NB4 (cell line): ENCODE measurements at regions not wholly inside any gene's neighbourhood (a gene's known extent, or its start where the extent isn't known, plus 50 kb on each side); places are given as distances from the start of the nearest gene placed in this dataset.
"Not testable (repeated sequence)": the region's sequence is repeated elsewhere in the genome, so short reads cannot be mapped to it uniquely, and the experiment has no call there.

Experiments
- DNase-seq: peaks from one replicate; pipeline ENCODE4 v3.0.0; 2010; ENCODE audit warnings: low read depth
- H3K4me3 ChIP-seq: one replicate; pipeline ENCODE4 v1.5.1; 2011; ENCODE audit warnings: mild to moderate bottlenecking, low read depth, low read length, moderate library complexity
- CTCF ChIP-seq: IDR thresholded peaks from one replicate; pipeline ENCODE4 v1.5.1; 2012; ENCODE audit warnings: low read depth, low read length
- MAX ChIP-seq: IDR thresholded peaks from 2 replicates; pipeline ENCODE4 v1.6.1; 2011; ENCODE audit warnings: low read depth, low read length
- MYC ChIP-seq: IDR thresholded peaks from 2 replicates; pipeline ENCODE4 v1.6.1; 2011; ENCODE audit warnings: low read depth, low read length
- POLR2A ChIP-seq: IDR thresholded peaks from 2 replicates; pipeline ENCODE4 v1.6.1; 2011; ENCODE audit warnings: mild to moderate bottlenecking; ENCODE audit not compliant: insufficient read length; ENCODE audit errors: extremely low read depth

GRCh38 chr15:84094720-84095119 is 140.9 kb upstream of the GOLGA6L4 start:
- H3K4me3 ChIP-seq, DNase-seq: not testable (repeated sequence)

- H3K4me3 ChIP-seq, DNase-seq: not testable (repeated sequence)
Measured at GRCh38 chr15:84097053-84097452, 138.5 kb upstream of the GOLGA6L4 start.

- TF ChIP-seq MYC (no peak), MAX (no peak)
- DNase-seq: no peak
- H3K4me3 ChIP-seq: no peak overlapping the region
Measured at GRCh38 chr15:84098604-84099003, 137.0 kb upstream of the GOLGA6L4 start.

- TF ChIP-seq POLR2A: no peak
- TF ChIP-seq MYC: no peak
- TF ChIP-seq CTCF: no peak
- TF ChIP-seq MAX: no peak
- H3K4me3 ChIP-seq: no peak overlapping the region
- DNase-seq: peak; percentile 71
Measured at GRCh38 chr15:84099181-84099580, 136.4 kb upstream of the GOLGA6L4 start.

GRCh38 chr15:84103345-84103744 is 132.2 kb upstream of the GOLGA6L4 start:
- TF ChIP-seq CTCF (no peak), MAX (no peak), POLR2A (no peak), MYC (no peak)
- no peak overlapping the region for H3K4me3 ChIP-seq
- no peak for DNase-seq

- TF ChIP-seq CTCF: no peak
- DNase-seq: no peak
- H3K4me3 ChIP-seq: no peak overlapping the region
Measured at GRCh38 chr15:84104853-84105252, 130.7 kb upstream of the GOLGA6L4 start.

GRCh38 chr15:84108728-84109127 is 126.8 kb upstream of the GOLGA6L4 start:
- no peak overlapping the region for H3K4me3 ChIP-seq
- no peak for DNase-seq
- TF ChIP-seq CTCF (no peak), MAX (no peak), MYC (no peak), POLR2A (no peak)

GRCh38 chr15:84111575-84111974 is 124.0 kb upstream of the GOLGA6L4 start:
- H3K4me3 ChIP-seq: no peak overlapping the region
- no peak for TF ChIP-seq MAX
- TF ChIP-seq POLR2A: no peak
- no peak for DNase-seq
